22Rv1 (cell line): ENCODE measurements at regions not wholly inside any gene's neighbourhood (a gene's known extent, or its start where the extent isn't known, plus 50 kb on each side); places are given as distances from the start of the nearest gene placed in this dataset.
A peak's percentile ranks its signal among the peaks of the same experiment; 100 is the strongest.

Experiments used
- H3K27ac ChIP-seq: fragments of 450-650 bp; 2 replicates; pipeline ENCODE4 v1.5.1; 2017
- CTCF ChIP-seq: fragments of 450-650 bp; IDR thresholded peaks from 2 replicates; pipeline ENCODE4 v1.5.1; 2017; ENCODE audit warnings: mild to moderate bottlenecking
- ZFX ChIP-seq: fragments of 450-650 bp; IDR thresholded peaks from 2 replicates; pipeline ENCODE4 v1.6.1; 2017; ENCODE audit warnings: antibody characterized with exemption, borderline replicate concordance

GRCh38 chr4:138887741-138888140 is 127.8 kb upstream of the NOCT start:
- no peak overlapping the region for H3K27ac ChIP-seq
- TF ChIP-seq ZFX (no peak), CTCF (no peak)

GRCh38 chr4:138887341-138887740 is 128.2 kb upstream of the NOCT start:
- H3K27ac ChIP-seq = no peak overlapping the region
- TF ChIP-seq ZFX (no peak), CTCF (no peak)

- no peak overlapping the region for H3K27ac ChIP-seq
- no peak for TF ChIP-seq CTCF
- no peak for TF ChIP-seq ZFX
Observed at GRCh38 chr4:138879757-138880156, 135.8 kb upstream of the NOCT start.

GRCh38 chr4:138875891-138876608 is 139.5 kb upstream of the NOCT start:
- no peak overlapping the region for H3K27ac ChIP-seq
- TF ChIP-seq ZFX (no peak), CTCF (no peak)

- H3K27ac ChIP-seq = no peak overlapping the region
- TF ChIP-seq CTCF (no peak), ZFX (no peak)
Observed at GRCh38 chr4:138871555-138871875, 144.1 kb upstream of the NOCT start.

- TF ChIP-seq ZFX (no peak), CTCF (peak; percentile 82)
- no peak overlapping the region for H3K27ac ChIP-seq
Observed at GRCh38 chr4:138870737-138871554, 144.6 kb upstream of the NOCT start.

GRCh38 chr4:138869631-138870030 is 145.9 kb upstream of the NOCT start:
- TF ChIP-seq CTCF (no peak), ZFX (no peak)
- H3K27ac ChIP-seq = no peak overlapping the region
